CD4-positive, alpha-beta T cell treated with Interleukin-4 for 1 hour (primary cell): ENCODE measurements at regions not wholly inside any gene's neighbourhood (a gene's known extent, or its start where the extent isn't known, plus 50 kb on each side); places are given as distances from the start of the nearest gene placed in this dataset.

Experiments
- DNase-seq, 2 donors: peaks; one replicate each; pipeline ENCODE4 v3.0.0-alpha.2; 2020 to 2022

GRCh38 chr6:101230866-101231265 lies 162.6 kb upstream of the GRIK2 start:
- DNase-seq, result no peak

- DNase-seq, result no peak
Measured at GRCh38 chr6:101231606-101232235, 161.8 kb upstream of the GRIK2 start.

- no peak for DNase-seq
Measured at GRCh38 chr6:101232961-101233360, 160.5 kb upstream of the GRIK2 start.

GRCh38 chr6:101236709-101237108 lies 156.8 kb upstream of the GRIK2 start:
- no peak for DNase-seq

- DNase-seq, result no peak
Measured at GRCh38 chr6:101241442-101241841, 152.1 kb upstream of the GRIK2 start.

- DNase-seq, result no peak
Measured at GRCh38 chr6:101249470-101249869, 144.0 kb upstream of the GRIK2 start.

- DNase-seq, result no peak
Measured at GRCh38 chr6:101257163-101257562, 136.3 kb upstream of the GRIK2 start.

GRCh38 chr6:101259505-101259904 lies 134.0 kb upstream of the GRIK2 start:
- DNase-seq, result no peak

- no peak for DNase-seq
Measured at GRCh38 chr6:101263596-101263995, 129.9 kb upstream of the GRIK2 start.

- peak in 1 of 2 donors; percentile 15 for DNase-seq
Measured at GRCh38 chr6:101266063-101266462, 127.4 kb upstream of the GRIK2 start.

- no peak for DNase-seq
Measured at GRCh38 chr6:101268541-101268940, 125.0 kb upstream of the GRIK2 start.

- no peak for DNase-seq
Measured at GRCh38 chr6:101275251-101275650, 118.3 kb upstream of the GRIK2 start.

- DNase-seq, result no peak
Measured at GRCh38 chr6:101276066-101276465, 117.4 kb upstream of the GRIK2 start.

GRCh38 chr6:101279410-101279809 lies 114.1 kb upstream of the GRIK2 start:
- no peak for DNase-seq

GRCh38 chr6:101281266-101281665 lies 112.2 kb upstream of the GRIK2 start:
- DNase-seq, result no peak

GRCh38 chr6:101284131-101284530 lies 109.4 kb upstream of the GRIK2 start:
- no peak for DNase-seq

- DNase-seq, result no peak
Measured at GRCh38 chr6:101286146-101286545, 107.4 kb upstream of the GRIK2 start.

GRCh38 chr6:101290346-101290745 lies 103.2 kb upstream of the GRIK2 start:
- no peak for DNase-seq

GRCh38 chr6:101294051-101294638 lies 99.4 kb upstream of the GRIK2 start:
- no peak for DNase-seq

GRCh38 chr6:101294676-101295075 lies 98.8 kb upstream of the GRIK2 start:
- no peak for DNase-seq

- DNase-seq, result no peak
Measured at GRCh38 chr6:101296169-101296960, 97.1 kb upstream of the GRIK2 start.

- DNase-seq, result no peak
Measured at GRCh38 chr6:101302593-101302992, 90.9 kb upstream of the GRIK2 start.

- DNase-seq, result no peak
Measured at GRCh38 chr6:101303495-101303894, 90.0 kb upstream of the GRIK2 start.

- no peak for DNase-seq
Measured at GRCh38 chr6:101312652-101313051, 80.9 kb upstream of the GRIK2 start.
